HEK293 (cell line): ENCODE measurements at regions not wholly inside any gene's neighbourhood (a gene's known extent, or its start where the extent isn't known, plus 50 kb on each side); places are given as distances from the start of the nearest gene placed in this dataset.

Source experiments
- ZNF571 ChIP-seq: fragments of 450-650 bp; formaldehyde crosslinking; IDR thresholded peaks from 2 replicates; pipeline ENCODE4 v1.5.0; 2017; ENCODE audit warnings: missing biosample characterization, missing genetic modification characterization
- TF ChIP-seq, protein P1 (sequence below): sonication (generic); formaldehyde crosslinking; IDR thresholded peaks from 2 replicates; pipeline ENCODE4 v1.8.1; 2022; ENCODE audit warnings: mild to moderate bottlenecking, moderate library complexity, missing genetic modification reagents

DNA sequence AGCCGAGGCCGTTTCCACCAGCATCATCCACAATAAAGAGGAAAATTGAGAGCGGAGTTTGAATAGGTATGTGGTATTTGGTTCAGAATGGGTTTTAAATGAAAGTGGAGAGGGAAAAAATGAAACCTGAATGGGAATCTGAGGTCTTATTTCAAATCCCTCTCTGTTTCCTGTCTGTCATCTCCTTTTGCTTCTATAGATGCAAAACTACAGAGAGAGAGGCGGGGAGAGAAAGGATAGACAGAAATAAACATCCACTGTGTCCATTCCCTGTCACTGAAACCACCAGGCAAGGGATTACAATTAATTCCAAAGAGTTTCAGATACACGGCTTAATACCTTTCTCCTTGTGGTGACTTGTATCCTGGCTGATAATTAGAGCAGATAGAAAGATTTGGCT lies 102.3 kb downstream of the DAD1 start:
- no peak for TF ChIP-seq ZNF571 (tag by site-specific recombination)
- TF ChIP-seq, protein P1, sequence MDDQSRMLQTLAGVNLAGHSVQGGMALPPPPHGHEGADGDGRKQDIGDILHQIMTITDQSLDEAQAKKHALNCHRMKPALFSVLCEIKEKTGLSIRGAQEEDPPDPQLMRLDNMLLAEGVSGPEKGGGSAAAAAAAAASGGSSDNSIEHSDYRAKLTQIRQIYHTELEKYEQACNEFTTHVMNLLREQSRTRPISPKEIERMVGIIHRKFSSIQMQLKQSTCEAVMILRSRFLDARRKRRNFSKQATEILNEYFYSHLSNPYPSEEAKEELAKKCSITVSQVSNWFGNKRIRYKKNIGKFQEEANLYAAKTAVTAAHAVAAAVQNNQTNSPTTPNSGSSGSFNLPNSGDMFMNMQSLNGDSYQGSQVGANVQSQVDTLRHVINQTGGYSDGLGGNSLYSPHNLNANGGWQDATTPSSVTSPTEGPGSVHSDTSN (CRISPR knock-in tag), result no peak
